HCT116 (cell line): ENCODE measurements at regions not wholly inside any gene's neighbourhood (a gene's known extent, or its start where the extent isn't known, plus 50 kb on each side); places are given as distances from the start of the nearest gene placed in this dataset.

Source experiments
- ATAC-seq: fragments of 200-7000 bp; cut with Tn5 transposase; 2 replicates; pipeline ENCODE4 v1.9.1; 2020; ENCODE audit warnings: mild to moderate bottlenecking, moderate library complexity
- BruUV-seq: library from RNA; stranded (reverse); fragments of 400-500 nt; replicated peaks from 2 replicates; lab custom pipeline; 2021; lab: Mats Ljungman, UMichigan
- CTCF ChIA-PET: fragments of 300-600 bp; sonication (Branson Sonifier 250); formaldehyde crosslinking; loops from one replicate; lab custom pipeline; 2021; ENCODE audit warnings: antibody characterized with exemption; lab: Charles Lee
- POLR2A ChIA-PET: fragments of 300-600, 350-600 bp; sonication (Branson Sonifier 250); formaldehyde crosslinking; loops from one replicate; lab custom pipeline; 2021; ENCODE audit warnings: antibody characterized with exemption; lab: Charles Lee
- RAD21 ChIA-PET, 2 experiments: fragments of 300-600 bp; sonication (Branson Sonifier 250); formaldehyde crosslinking; loops; one replicate each; lab custom pipeline; 2023; ENCODE audit warnings: low total read pairs in 2 of 2; ENCODE audit not compliant: uncharacterized antibody in 2 of 2, unreplicated experiment in 2 of 2, low non-redundant PET in 1 of 2; lab: Charles Lee
- DNase-seq: peaks from one replicate; pipeline ENCODE4 v3.0.0-alpha.2; 2010; ENCODE audit warnings: low read depth, low spot score
- H2AFZ ChIP-seq: fragments of 200-600 bp; shearing (Covaris generic), sonication (generic); 2 replicates; pipeline ENCODE4 v1.6.1; 2017; ENCODE audit warnings: low read depth, mixed run types, mixed read lengths, antibody characterized with exemption, low read length; ENCODE audit not compliant: poor library complexity, severe bottlenecking
- H3K27ac ChIP-seq: 2 replicates; pipeline ENCODE4 v1.5.1; 2012; ENCODE audit warnings: low read depth, low read length
- H3K27me3 ChIP-seq: fragments of 200-600 bp; sonication (generic); 2 replicates; pipeline ENCODE4 v1.6.1; 2016; ENCODE audit warnings: mixed run types, low read length, mixed read lengths; ENCODE audit not compliant: insufficient read depth
- H3K36me3 ChIP-seq, 2 experiments: fragments of 200-500 bp in 1 of 2; fragments of 200-600 bp in 1 of 2; sonication (Bioruptor generic) in 1 of 2; sonication (generic) in 1 of 2; 2 replicates each; pipeline versions ENCODE4 v1.5.1 to v1.6.1; 2014 to 2016; ENCODE audit warnings: low read length in 2 of 2, inconsistent platforms in 1 of 2, mixed read lengths in 1 of 2, mixed run types in 1 of 2; ENCODE audit not compliant: insufficient read depth in 2 of 2, control insufficient read depth in 1 of 2
- H3K4me1 ChIP-seq, 2 experiments: fragments of 200-600 bp in 1 of 2; sonication (generic) in 1 of 2; 2 replicates each; pipeline versions ENCODE4 v1.5.1 to v1.6.1; 2012 to 2017; ENCODE audit warnings: low read length in 2 of 2, inconsistent platforms in 1 of 2, mild to moderate bottlenecking in 1 of 2, mixed read lengths in 1 of 2, mixed run types in 1 of 2, moderate library complexity in 1 of 2; ENCODE audit not compliant: insufficient read depth in 2 of 2, control insufficient read depth in 1 of 2
- H3K4me2 ChIP-seq: fragments of 200-600 bp; sonication (generic); 2 replicates; pipeline ENCODE4 v1.6.1; 2017; ENCODE audit warnings: mixed run types, low read length, mixed read lengths
- H3K4me3 ChIP-seq, 2 experiments: fragments of 200-600 bp in 1 of 2; sonication (generic) in 1 of 2; replicated peaks in 1 of 2; 2 replicates each; pipeline ENCODE4 v1.5.1; 2011 to 2016; ENCODE audit warnings: low read length in 2 of 2, control low read depth in 1 of 2, low read depth in 1 of 2, mild to moderate bottlenecking in 1 of 2, mixed read lengths in 1 of 2, mixed run types in 1 of 2
- H3K79me2 ChIP-seq: fragments of 200-600 bp; sonication (generic); 2 replicates; pipeline ENCODE4 v1.6.1; 2017; ENCODE audit warnings: mild to moderate bottlenecking, mixed run types, low read length, moderate library complexity, mixed read lengths; ENCODE audit not compliant: insufficient read depth
- H3K9ac ChIP-seq: fragments of 200-600 bp; sonication (generic); 2 replicates; pipeline ENCODE4 v1.6.1; 2016; ENCODE audit warnings: low read length, mixed read lengths
- H3K9me2 ChIP-seq: fragments of 200-600 bp; sonication (generic), shearing (Covaris generic); 2 replicates; pipeline ENCODE4 v1.6.1; 2017; ENCODE audit warnings: mixed run types, mild to moderate bottlenecking, moderate library complexity; ENCODE audit not compliant: insufficient read depth
- H3K9me3 ChIP-seq, 2 experiments: fragments of 200-500 bp in 1 of 2; fragments of 200-600 bp in 1 of 2; sonication (Bioruptor generic) in 1 of 2; sonication (generic) in 1 of 2; 2 replicates each; pipeline ENCODE4 v1.6.1; 2014 to 2017; ENCODE audit warnings: low read length in 2 of 2, mixed read lengths in 2 of 2, inconsistent platforms in 1 of 2, low read depth in 1 of 2, mild to moderate bottlenecking in 1 of 2, mixed run types in 1 of 2, moderate library complexity in 1 of 2; ENCODE audit not compliant: control insufficient read depth in 1 of 2, insufficient read depth in 1 of 2
- H4K20me1 ChIP-seq: fragments of 200-600 bp; sonication (generic), shearing (Covaris generic); 2 replicates; pipeline ENCODE4 v1.6.1; 2017; ENCODE audit warnings: mixed run types, mild to moderate bottlenecking, moderate library complexity; ENCODE audit not compliant: insufficient read depth
- CBX3 ChIP-seq: IDR thresholded peaks from 2 replicates; pipeline ENCODE4 v1.6.1; 2012; ENCODE audit warnings: low read depth
- CEBPB ChIP-seq: IDR thresholded peaks from 2 replicates; pipeline ENCODE4 v1.6.1; 2012; ENCODE audit warnings: low read depth
- EGR1 ChIP-seq: IDR thresholded peaks from 2 replicates; pipeline ENCODE4 v1.6.1; 2012; ENCODE audit warnings: low read depth
- EZH2 ChIP-seq: fragments of 200-600 bp; sonication (generic); IDR thresholded peaks from 2 replicates; pipeline ENCODE4 v1.6.1; 2017; ENCODE audit warnings: antibody characterized with exemption, mixed run types
- EZH2phosphoT487 ChIP-seq: fragments of 200-600 bp; IDR thresholded peaks from 2 replicates; pipeline ENCODE4 v1.6.1; 2018; ENCODE audit warnings: antibody characterized with exemption, borderline replicate concordance
- FOSL1 ChIP-seq: IDR thresholded peaks from 2 replicates; pipeline ENCODE4 v1.6.1; 2012; ENCODE audit warnings: low read depth
- JUND ChIP-seq: IDR thresholded peaks from 2 replicates; pipeline ENCODE4 v1.6.1; 2012
- MAX ChIP-seq: IDR thresholded peaks from 2 replicates; pipeline ENCODE4 v1.6.1; 2012
- POLR2A ChIP-seq: IDR thresholded peaks from 2 replicates; pipeline ENCODE4 v1.7.0; 2011; ENCODE audit warnings: borderline replicate concordance; ENCODE audit not compliant: insufficient read depth, insufficient read length; ENCODE audit errors: extremely low read depth
- POLR2AphosphoS5 ChIP-seq: IDR thresholded peaks from 2 replicates; pipeline ENCODE4 v1.6.1; 2011; ENCODE audit warnings: mild to moderate bottlenecking, low read depth, low read length, moderate library complexity
- RAD21 ChIP-seq: IDR thresholded peaks from 2 replicates; pipeline ENCODE4 v1.6.1; 2012; ENCODE audit warnings: low read depth, mild to moderate bottlenecking
- REST ChIP-seq: IDR thresholded peaks from 2 replicates; pipeline ENCODE4 v1.6.1; 2012; ENCODE audit warnings: low read depth
- SIN3A ChIP-seq: IDR thresholded peaks from 2 replicates; pipeline ENCODE4 v1.6.1; 2012; ENCODE audit warnings: low read depth
- SRF ChIP-seq: IDR thresholded peaks from 2 replicates; pipeline ENCODE4 v1.6.1; 2012; ENCODE audit warnings: low read depth
- TCF7L2 ChIP-seq: IDR thresholded peaks from 2 replicates; pipeline ENCODE4 v1.7.0; 2011; ENCODE audit warnings: borderline replicate concordance, inconsistent platforms; ENCODE audit not compliant: insufficient read depth, insufficient read length; ENCODE audit errors: extremely low read depth
- YY1 ChIP-seq: IDR thresholded peaks from 2 replicates; pipeline ENCODE4 v1.6.1; 2011; ENCODE audit warnings: low read length, low read depth, moderate library complexity, mild to moderate bottlenecking; ENCODE audit not compliant: insufficient replicate concordance; ENCODE audit errors: extremely low read depth
- ZFX ChIP-seq: fragments of 450-650 bp; IDR thresholded peaks from 2 replicates; pipeline ENCODE4 v1.6.1; 2017
- ZNF274 ChIP-seq: fragments of 200-500 bp; sonication (Bioruptor generic); IDR thresholded peaks from 2 replicates; pipeline ENCODE4 v1.6.1; 2014; ENCODE audit warnings: mild to moderate bottlenecking, low read depth, low read length, inconsistent platforms
- intact Hi-C: fragments of 100-400 bp; cut with micrococcal nuclease; formaldehyde crosslinking; loops from 2 replicates; pipeline ENCODE4 v1.10.0; 2022
- TF ChIP-seq, protein P1 (sequence below), 3 experiments: fragments of 200-600 bp in 1 of 3; sonication (generic) in 1 of 3; IDR thresholded peaks in 2 of 3; conservative IDR thresholded peaks in 1 of 3; 2 replicates each; pipeline ENCODE4 v1.5.1; 2012 to 2017; ENCODE audit warnings: low read depth in 2 of 3, low read length in 2 of 3, antibody characterized with exemption in 1 of 3, borderline replicate concordance in 1 of 3, control low read depth in 1 of 3, mild to moderate bottlenecking in 1 of 3, mixed read lengths in 1 of 3, mixed run types in 1 of 3, moderate library complexity in 1 of 3; ENCODE audit not compliant: insufficient read depth in 1 of 3
- TF ChIP-seq, protein P2 (sequence below): IDR thresholded peaks from 2 replicates; pipeline ENCODE4 v1.6.1; 2012

GRCh38 chr1:88399690-88400089, 284.4 kb upstream of the PKN2 start:
- H3K4me1 ChIP-seq, result peaks cover 0 to 10% of the 10 kb centered on the region in 2 experiments; a peak in 1 of 4 replicates
- DNase-seq (no peak), ATAC-seq (no peak)
- ChIA-PET POLR2A (no interaction called here), RAD21 (no interaction called here), CTCF (no interaction called here)
- H3K9ac ChIP-seq, result no peak overlapping the region
- H3K4me3 ChIP-seq, result no peak overlapping the region
- H4K20me1 ChIP-seq, result no peaks in the 10 kb centered on the region
- no peak overlapping the region for H3K4me2 ChIP-seq
- BruUV-seq, result no TSS peak
- H3K27ac ChIP-seq, result no peak overlapping the region
- no peaks in the 10 kb centered on the region for H3K79me2 ChIP-seq
- TF ChIP-seq EZH2 (no peak), POLR2A (no peak), ZFX (no peak), TCF7L2 (no peak), POLR2AphosphoS5 (no peak), CBX3 (no peak), EGR1 (no peak), SRF (no peak), REST (no peak), RAD21 (no peak), YY1 (no peak), MAX (no peak), EZH2phosphoT487 (no peak), SIN3A (no peak), JUND (no peak), ZNF274 (no peak), FOSL1 (no peak), CEBPB (no peak)
- TF ChIP-seq, protein P1, sequence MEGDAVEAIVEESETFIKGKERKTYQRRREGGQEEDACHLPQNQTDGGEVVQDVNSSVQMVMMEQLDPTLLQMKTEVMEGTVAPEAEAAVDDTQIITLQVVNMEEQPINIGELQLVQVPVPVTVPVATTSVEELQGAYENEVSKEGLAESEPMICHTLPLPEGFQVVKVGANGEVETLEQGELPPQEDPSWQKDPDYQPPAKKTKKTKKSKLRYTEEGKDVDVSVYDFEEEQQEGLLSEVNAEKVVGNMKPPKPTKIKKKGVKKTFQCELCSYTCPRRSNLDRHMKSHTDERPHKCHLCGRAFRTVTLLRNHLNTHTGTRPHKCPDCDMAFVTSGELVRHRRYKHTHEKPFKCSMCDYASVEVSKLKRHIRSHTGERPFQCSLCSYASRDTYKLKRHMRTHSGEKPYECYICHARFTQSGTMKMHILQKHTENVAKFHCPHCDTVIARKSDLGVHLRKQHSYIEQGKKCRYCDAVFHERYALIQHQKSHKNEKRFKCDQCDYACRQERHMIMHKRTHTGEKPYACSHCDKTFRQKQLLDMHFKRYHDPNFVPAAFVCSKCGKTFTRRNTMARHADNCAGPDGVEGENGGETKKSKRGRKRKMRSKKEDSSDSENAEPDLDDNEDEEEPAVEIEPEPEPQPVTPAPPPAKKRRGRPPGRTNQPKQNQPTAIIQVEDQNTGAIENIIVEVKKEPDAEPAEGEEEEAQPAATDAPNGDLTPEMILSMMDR (IDR thresholded peaks at IDR 0.05 in 2 of 3, conservative IDR thresholded peaks at IDR 0.05 in 1 of 3; ENCODE audit: borderline replicate concordance in 1 of 3, insufficient read depth in 1 of 3, low read depth in 2 of 3, low read length in 2 of 3), result no peak
- TF ChIP-seq, protein P2, sequence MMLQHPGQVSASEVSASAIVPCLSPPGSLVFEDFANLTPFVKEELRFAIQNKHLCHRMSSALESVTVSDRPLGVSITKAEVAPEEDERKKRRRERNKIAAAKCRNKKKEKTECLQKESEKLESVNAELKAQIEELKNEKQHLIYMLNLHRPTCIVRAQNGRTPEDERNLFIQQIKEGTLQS, result no peak
- intact Hi-C loops, result no loop called here
- H3K36me3 ChIP-seq, result no peaks in the 10 kb centered on the region
- H2AFZ ChIP-seq, result no peak overlapping the region
- H3K27me3 ChIP-seq, result no peaks in the 10 kb centered on the region
- H3K9me3 ChIP-seq, result no peaks in the 10 kb centered on the region
- no peaks in the 10 kb centered on the region for H3K9me2 ChIP-seq
